ENCODE measurements at regions not wholly inside any gene's neighbourhood (a gene's known extent, or its start where the extent isn't known, plus 50 kb on each side); places are given as distances from the start of the nearest gene placed in this dataset.

GRCh38 chr10:129331207-129331838 is 135.7 kb upstream of the MGMT start:
- TF ChIP-seq CTCF (IDR thresholded peaks at IDR 0.05; ENCODE audit: low read length) (no peak), EZH2 (IDR thresholded peaks at IDR 0.05; ENCODE audit: borderline replicate concordance, low read length) (no peak)
